Gastrocnemius medialis (tissue), 4 donors: ENCODE measurements at regions not wholly inside any gene's neighbourhood (a gene's known extent, or its start where the extent isn't known, plus 50 kb on each side); places are given as distances from the start of the nearest gene placed in this dataset.

Source experiments
- ATAC-seq, 2 donors: fragments of 150-250 bp; one replicate each; pipeline ENCODE4 v1.9.1; 2016
- DNase-seq, 2 donors: peaks; one replicate each; pipeline ENCODE4 v3.0.0-alpha.2; 2019
- H3K27ac ChIP-seq, 4 donors: fragments of 200-600 bp; sonication (generic); 1 replicate in 1 of 4; 2 replicates in 3 of 4; pipeline ENCODE4 v1.5.1; 2016 to 2018; ENCODE audit warnings: mild to moderate bottlenecking in 2 of 4, moderate library complexity in 1 of 4
- H3K27me3 ChIP-seq, 3 donors: fragments of 200-600 bp; sonication (generic) in 2 of 3; 1 replicate in 1 of 3; 2 replicates in 2 of 3; pipeline versions ENCODE4 v1.5.1 to v1.6.0; 2016 to 2019; ENCODE audit warnings: mild to moderate bottlenecking in 1 of 3, moderate library complexity in 1 of 3
- H3K36me3 ChIP-seq, 2 donors: fragments of 200-600 bp; sonication (generic) in 1 of 2; one replicate each; pipeline ENCODE4 v1.5.1; 2017 to 2018
- H3K4me1 ChIP-seq, 2 donors: fragments of 200-600 bp; sonication (generic) in 1 of 2; one replicate each; pipeline ENCODE4 v1.5.1; 2016 to 2017; ENCODE audit warnings: mild to moderate bottlenecking in 2 of 2
- H3K4me3 ChIP-seq, 4 donors: fragments of 200-600 bp; sonication (generic) in 3 of 4; 1 replicate in 1 of 4; 2 replicates in 3 of 4; pipeline ENCODE4 v1.5.1; 2016 to 2019; ENCODE audit warnings: mild to moderate bottlenecking in 2 of 4
- H3K9me3 ChIP-seq, 3 donors: fragments of 200-600 bp; sonication (generic) in 2 of 3; 1 replicate in 1 of 3; 2 replicates in 2 of 3; pipeline ENCODE4 v1.5.1; 2016 to 2019
- POLR2A ChIP-seq, 2 donors: fragments of 450-650 bp; IDR thresholded peaks; one replicate each; pipeline ENCODE4 v1.6.1; 2017; ENCODE audit warnings: antibody characterized with exemption in 2 of 2, mild to moderate bottlenecking in 2 of 2, moderate library complexity in 2 of 2
- in situ Hi-C, 4 donors: fragments of 200-750 bp; cut with MboI; loops; one replicate each; pipeline versions ENCODE4 v1.15.0 to v1.8.0; 2017; ENCODE audit warnings: low sequenced_read_pairs in 4 of 4
- intact Hi-C: fragments of 100-400 bp; cut with DNase I; formaldehyde crosslinking; loops from one replicate; pipeline ENCODE4 v1.15.1; 2023; ENCODE audit warnings: low total_unique reads
- TF ChIP-seq, protein P1 (sequence below), 5 experiments: fragments of 450-650 bp in 3 of 5; fragments of 200-600 bp in 2 of 5; sonication (generic) in 2 of 5; IDR thresholded peaks in 4 of 5; conservative IDR thresholded peaks in 1 of 5; 1 replicate in 4 of 5; 2 replicates in 1 of 5; pipeline ENCODE4 v1.5.1; 2016 to 2019; ENCODE audit warnings: antibody characterized with exemption in 5 of 5, mild to moderate bottlenecking in 3 of 5, moderate library complexity in 3 of 5

DNA sequence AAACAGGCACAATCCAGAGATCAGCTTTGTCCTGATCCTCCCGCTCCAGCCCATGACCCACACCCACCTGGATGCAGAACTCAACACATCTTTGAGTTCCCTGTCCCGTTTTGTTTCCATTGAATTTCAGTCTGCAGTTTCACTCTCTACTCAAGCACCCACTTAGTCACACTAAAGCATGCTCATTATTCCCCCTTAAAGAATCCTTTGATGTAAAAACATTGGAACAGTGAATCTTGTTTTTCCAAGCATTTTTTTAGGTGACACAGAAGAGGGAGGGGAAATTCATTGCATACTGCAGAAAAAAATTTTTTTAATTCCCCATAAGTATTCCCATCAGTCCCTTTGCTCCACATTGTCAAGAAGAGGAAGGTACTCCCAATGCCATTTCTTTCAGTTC is 249.7 kb upstream of the TTC29 start:
- Histone ChIP-seq H3K9me3 (no peaks in the 10 kb centered on the region), H3K27ac (no peak overlapping the region), H3K4me1 (no peaks in the 10 kb centered on the region), H3K4me3 (no peak overlapping the region), H3K27me3 (no peaks in the 10 kb centered on the region), H3K36me3 (no peaks in the 10 kb centered on the region)
- ATAC-seq (no peak), DNase-seq (no peak)
- intact Hi-C loops (no loop called here), in situ Hi-C loops (no loop called here)
- no peak for TF ChIP-seq POLR2A (IDR thresholded peaks at IDR 0.05)
- TF ChIP-seq, protein P1, sequence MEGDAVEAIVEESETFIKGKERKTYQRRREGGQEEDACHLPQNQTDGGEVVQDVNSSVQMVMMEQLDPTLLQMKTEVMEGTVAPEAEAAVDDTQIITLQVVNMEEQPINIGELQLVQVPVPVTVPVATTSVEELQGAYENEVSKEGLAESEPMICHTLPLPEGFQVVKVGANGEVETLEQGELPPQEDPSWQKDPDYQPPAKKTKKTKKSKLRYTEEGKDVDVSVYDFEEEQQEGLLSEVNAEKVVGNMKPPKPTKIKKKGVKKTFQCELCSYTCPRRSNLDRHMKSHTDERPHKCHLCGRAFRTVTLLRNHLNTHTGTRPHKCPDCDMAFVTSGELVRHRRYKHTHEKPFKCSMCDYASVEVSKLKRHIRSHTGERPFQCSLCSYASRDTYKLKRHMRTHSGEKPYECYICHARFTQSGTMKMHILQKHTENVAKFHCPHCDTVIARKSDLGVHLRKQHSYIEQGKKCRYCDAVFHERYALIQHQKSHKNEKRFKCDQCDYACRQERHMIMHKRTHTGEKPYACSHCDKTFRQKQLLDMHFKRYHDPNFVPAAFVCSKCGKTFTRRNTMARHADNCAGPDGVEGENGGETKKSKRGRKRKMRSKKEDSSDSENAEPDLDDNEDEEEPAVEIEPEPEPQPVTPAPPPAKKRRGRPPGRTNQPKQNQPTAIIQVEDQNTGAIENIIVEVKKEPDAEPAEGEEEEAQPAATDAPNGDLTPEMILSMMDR (IDR thresholded peaks at IDR 0.05 in 4 of 5, conservative IDR thresholded peaks at IDR 0.05 in 1 of 5) = no peak

DNA sequence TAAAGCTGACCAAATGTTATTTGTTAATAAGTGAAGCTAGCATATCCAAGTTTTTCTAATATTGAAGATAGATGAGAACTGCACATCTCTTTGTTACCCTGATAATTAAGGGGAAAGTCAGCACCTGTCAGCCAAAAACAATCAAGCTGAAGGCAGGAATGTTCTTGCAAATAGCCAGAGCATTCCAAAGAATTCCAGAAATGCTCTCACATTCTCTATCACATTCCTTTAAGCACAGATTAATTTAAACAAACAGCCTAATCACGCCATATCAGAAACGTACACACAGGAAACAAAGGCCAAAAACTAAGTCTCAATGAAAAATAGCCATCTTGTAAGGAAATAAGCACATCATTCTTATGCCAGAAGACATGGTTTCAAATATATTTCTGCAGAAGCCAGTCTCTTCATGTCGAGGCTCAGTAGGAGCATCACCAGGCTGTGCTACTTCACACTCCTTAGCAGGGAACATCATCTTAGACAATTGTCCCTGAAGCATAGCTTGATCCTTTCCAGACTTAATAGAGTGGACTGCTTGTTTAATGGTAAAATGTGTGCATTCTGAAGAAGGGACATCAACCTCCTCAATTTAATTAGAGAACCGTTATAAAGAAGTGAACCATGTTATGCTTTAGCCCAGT is 252.9 kb upstream of the TTC29 start:
- no peak overlapping the region for H3K4me3 ChIP-seq
- ATAC-seq = no peak
- in situ Hi-C loops (no loop called here), intact Hi-C loops (no loop called here)
- H3K27me3 ChIP-seq = no peaks in the 10 kb centered on the region
- no peak for DNase-seq
- no peak overlapping the region for H3K27ac ChIP-seq
- H3K4me1 ChIP-seq = no peaks in the 10 kb centered on the region
- no peaks in the 10 kb centered on the region for H3K36me3 ChIP-seq
- TF ChIP-seq POLR2A (IDR thresholded peaks at IDR 0.05) = no peak
- TF ChIP-seq, protein P1 (IDR thresholded peaks at IDR 0.05 in 4 of 5, conservative IDR thresholded peaks at IDR 0.05 in 1 of 5) = no peak
- no peaks in the 10 kb centered on the region for H3K9me3 ChIP-seq

GRCh38 chr4:147201016-147201415 is 255.4 kb upstream of the TTC29 start:
- Histone ChIP-seq H3K36me3 (no peaks in the 10 kb centered on the region), H3K9me3 (no peaks in the 10 kb centered on the region), H3K4me1 (no peaks in the 10 kb centered on the region), H3K27me3 (no peaks in the 10 kb centered on the region), H3K27ac (no peak overlapping the region), H3K4me3 (no peak overlapping the region)
- ATAC-seq (no peak), DNase-seq (no peak)
- intact Hi-C loops = no loop called here
- in situ Hi-C loops = no loop called here
- TF ChIP-seq, protein P1 (IDR thresholded peaks at IDR 0.05 in 4 of 5, conservative IDR thresholded peaks at IDR 0.05 in 1 of 5) = no peak
- TF ChIP-seq POLR2A (IDR thresholded peaks at IDR 0.05) = no peak

DNA sequence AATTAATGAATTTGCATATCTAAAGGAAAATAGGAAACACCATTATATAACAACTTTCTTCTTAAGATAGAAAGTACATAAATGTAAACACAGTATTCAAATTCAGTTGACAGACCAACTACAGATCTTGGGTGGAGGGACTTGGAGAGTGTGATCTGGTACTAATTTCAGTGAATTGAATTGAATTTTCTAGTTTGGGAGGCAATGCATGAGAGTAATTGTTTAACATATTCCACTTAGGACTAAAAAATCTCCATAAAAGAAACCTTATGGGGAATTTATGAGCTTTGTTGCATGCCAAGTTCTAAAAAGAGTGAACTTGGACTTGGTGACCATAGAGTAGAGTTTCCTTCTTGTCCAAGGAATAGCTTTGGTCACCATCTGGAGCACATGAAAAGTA is 261.1 kb upstream of the TTC29 start:
- Histone ChIP-seq H3K36me3 (no peaks in the 10 kb centered on the region), H3K27ac (no peak overlapping the region), H3K9me3 (no peaks in the 10 kb centered on the region), H3K27me3 (no peaks in the 10 kb centered on the region), H3K4me1 (no peaks in the 10 kb centered on the region), H3K4me3 (no peak overlapping the region)
- intact Hi-C loops (no loop called here), in situ Hi-C loops (no loop called here)
- DNase-seq (no peak), ATAC-seq (no peak)
- TF ChIP-seq, protein P1 (IDR thresholded peaks at IDR 0.05 in 4 of 5, conservative IDR thresholded peaks at IDR 0.05 in 1 of 5) = no peak
- no peak for TF ChIP-seq POLR2A (IDR thresholded peaks at IDR 0.05)

GRCh38 chr4:147207911-147208310 is 262.2 kb upstream of the TTC29 start:
- no peak for ATAC-seq

More at GRCh38 chr4:147207911-147208310, 262.2 kb upstream of the TTC29 start:
- TF ChIP-seq, protein P1 (IDR thresholded peaks at IDR 0.05 in 4 of 5, conservative IDR thresholded peaks at IDR 0.05 in 1 of 5) = no peak
- Histone ChIP-seq H3K27ac (no peak overlapping the region), H3K4me3 (no peak overlapping the region), H3K36me3 (no peaks in the 10 kb centered on the region), H3K27me3 (no peaks in the 10 kb centered on the region), H3K9me3 (no peaks in the 10 kb centered on the region), H3K4me1 (no peaks in the 10 kb centered on the region)
- no peak for DNase-seq
- intact Hi-C loops = no loop called here
- in situ Hi-C loops = no loop called here
